ENCODE measurements at regions not wholly inside any gene's neighbourhood (a gene's known extent, or its start where the extent isn't known, plus 50 kb on each side); places are given as distances from the start of the nearest gene placed in this dataset.

GRCh38 chr2:8157621-8158430 is 524.0 kb upstream of the ID2 start:
- no peak for TF ChIP-seq USF1 (IDR thresholded peaks at IDR 0.05)
- no peak for TF ChIP-seq FOXM1 (IDR thresholded peaks at IDR 0.05; ENCODE audit: borderline replicate concordance, low read depth)
- no peak for TF ChIP-seq YY1 (IDR thresholded peaks at IDR 0.05; ENCODE audit: low read depth)
- no peak for TF ChIP-seq TAF1 (IDR thresholded peaks at IDR 0.05; ENCODE audit: low read depth)
- no peak for TF ChIP-seq EP300 (IDR thresholded peaks at IDR 0.05; ENCODE audit: borderline replicate concordance)
- TF ChIP-seq ZBTB7A (IDR thresholded peaks at IDR 0.05; ENCODE audit: low read depth), result no peak
- TF ChIP-seq RAD21 (IDR thresholded peaks at IDR 0.05; ENCODE audit: low read depth), result no peak

GRCh38 chr2:8158711-8159110 is 523.1 kb upstream of the ID2 start:
- no peak for TF ChIP-seq TEAD4 (IDR thresholded peaks at IDR 0.05)
- TF ChIP-seq EP300 (IDR thresholded peaks at IDR 0.05; ENCODE audit: borderline replicate concordance), result no peak
- TF ChIP-seq USF1 (IDR thresholded peaks at IDR 0.05), result no peak
- TF ChIP-seq RAD21 (IDR thresholded peaks at IDR 0.05; ENCODE audit: low read depth), result no peak
- TF ChIP-seq TAF1 (IDR thresholded peaks at IDR 0.05; ENCODE audit: low read depth), result no peak
- TF ChIP-seq YY1 (IDR thresholded peaks at IDR 0.05; ENCODE audit: low read depth), result no peak
- no peak for TF ChIP-seq REST (IDR thresholded peaks at IDR 0.05; ENCODE audit: low read depth)
- no peak for TF ChIP-seq MAX (IDR thresholded peaks at IDR 0.05)
- no peak for TF ChIP-seq CEBPB (IDR thresholded peaks at IDR 0.05)
- TF ChIP-seq NFIC (IDR thresholded peaks at IDR 0.05), result no peak
- TF ChIP-seq EGR1 (IDR thresholded peaks at IDR 0.05), result no peak
- no peak for TF ChIP-seq TCF12 (IDR thresholded peaks at IDR 0.05; ENCODE audit: low read depth)
- TF ChIP-seq FOXM1 (IDR thresholded peaks at IDR 0.05; ENCODE audit: borderline replicate concordance, low read depth), result no peak
- no peak for TF ChIP-seq CREB1 (IDR thresholded peaks at IDR 0.05; ENCODE audit: low read depth)
- TF ChIP-seq ZBTB7A (IDR thresholded peaks at IDR 0.05; ENCODE audit: low read depth), result no peak

- no peak for TF ChIP-seq TAF1 (IDR thresholded peaks at IDR 0.05; ENCODE audit: low read depth)
- TF ChIP-seq MAX (IDR thresholded peaks at IDR 0.05), result no peak
- no peak for TF ChIP-seq USF1 (IDR thresholded peaks at IDR 0.05)
Measured at GRCh38 chr2:8159211-8159965, 522.5 kb upstream of the ID2 start.

- TF ChIP-seq RAD21 (IDR thresholded peaks at IDR 0.05; ENCODE audit: low read depth) (no peak), EGR1 (IDR thresholded peaks at IDR 0.05) (no peak), REST (IDR thresholded peaks at IDR 0.05; ENCODE audit: low read depth) (no peak), ZBTB7A (IDR thresholded peaks at IDR 0.05; ENCODE audit: low read depth) (no peak), MAX (IDR thresholded peaks at IDR 0.05) (no peak), TCF12 (IDR thresholded peaks at IDR 0.05; ENCODE audit: low read depth) (no peak), FOXM1 (IDR thresholded peaks at IDR 0.05; ENCODE audit: borderline replicate concordance, low read depth) (no peak), YY1 (IDR thresholded peaks at IDR 0.05; ENCODE audit: low read depth) (no peak)
Measured at GRCh38 chr2:8159966-8160603, 521.8 kb upstream of the ID2 start.

GRCh38 chr2:8160959-8161358 is 520.9 kb upstream of the ID2 start:
- TF ChIP-seq TCF12 (IDR thresholded peaks at IDR 0.05; ENCODE audit: low read depth) (no peak), NFIC (IDR thresholded peaks at IDR 0.05) (no peak), FOXM1 (IDR thresholded peaks at IDR 0.05; ENCODE audit: borderline replicate concordance, low read depth) (no peak), USF1 (IDR thresholded peaks at IDR 0.05) (no peak), YY1 (IDR thresholded peaks at IDR 0.05; ENCODE audit: low read depth) (no peak), CREB1 (IDR thresholded peaks at IDR 0.05; ENCODE audit: low read depth) (no peak), RAD21 (IDR thresholded peaks at IDR 0.05; ENCODE audit: low read depth) (no peak), EP300 (IDR thresholded peaks at IDR 0.05; ENCODE audit: borderline replicate concordance) (no peak), MAX (IDR thresholded peaks at IDR 0.05) (no peak), TEAD4 (IDR thresholded peaks at IDR 0.05) (no peak), REST (IDR thresholded peaks at IDR 0.05; ENCODE audit: low read depth) (no peak), EGR1 (IDR thresholded peaks at IDR 0.05) (no peak), TAF1 (IDR thresholded peaks at IDR 0.05; ENCODE audit: low read depth) (no peak), ZBTB7A (IDR thresholded peaks at IDR 0.05; ENCODE audit: low read depth) (no peak), CEBPB (IDR thresholded peaks at IDR 0.05) (no peak)
